Esophagus muscularis mucosa (tissue), 4 donors: ENCODE measurements at regions not wholly inside any gene's neighbourhood (a gene's known extent, or its start where the extent isn't known, plus 50 kb on each side); places are given as distances from the start of the nearest gene placed in this dataset.

Experiments
- DNase-seq: peaks from one replicate; pipeline ENCODE4 v3.0.0-alpha.2; 2017; ENCODE audit errors: extremely low spot score
- H3K27ac ChIP-seq, 4 donors: fragments of 200-600 bp; sonication (generic); replicated peaks in 1 of 4; 1 replicate in 3 of 4; 2 replicates in 1 of 4; pipeline ENCODE4 v1.5.1; 2016 to 2019; ENCODE audit warnings: mild to moderate bottlenecking in 1 of 4
- H3K27me3 ChIP-seq, 4 donors: fragments of 200-600 bp; sonication (generic); one replicate each; pipeline versions ENCODE4 v1.5.1 to v1.6.0; 2016 to 2019
- H3K36me3 ChIP-seq, 4 donors: fragments of 200-600 bp; sonication (generic); one replicate each; pipeline ENCODE4 v1.5.1; 2016 to 2019
- H3K4me1 ChIP-seq, 4 donors: fragments of 200-600 bp; sonication (generic); one replicate each; pipeline ENCODE4 v1.5.1; 2016 to 2019
- H3K4me3 ChIP-seq, 4 donors: fragments of 200-600 bp; sonication (generic); 1 replicate in 2 of 4; 2 replicates in 2 of 4; pipeline ENCODE4 v1.5.1; 2016 to 2019; ENCODE audit warnings: mild to moderate bottlenecking in 4 of 4, moderate library complexity in 1 of 4
- H3K9me3 ChIP-seq, 4 donors: fragments of 200-600 bp; sonication (generic); 1 replicate in 3 of 4; 2 replicates in 1 of 4; pipeline ENCODE4 v1.5.1; 2016 to 2019
- EP300 ChIP-seq: sonication (generic); formaldehyde crosslinking; IDR thresholded peaks from one replicate; pipeline ENCODE4 v1.6.1; 2017; ENCODE audit warnings: antibody characterized with exemption
- POLR2A ChIP-seq: fragments of 450-650 bp; IDR thresholded peaks from one replicate; pipeline ENCODE4 v1.6.1; 2017; ENCODE audit warnings: antibody characterized with exemption, moderate library complexity, mild to moderate bottlenecking, low read depth
- POLR2AphosphoS5 ChIP-seq, 2 donors: sonication (generic); formaldehyde crosslinking; IDR thresholded peaks; one replicate each; pipeline ENCODE4 v1.6.1; 2017; ENCODE audit warnings: antibody characterized with exemption in 2 of 2
- WGBS: methylation state at CpG from one replicate; pipeline ENCODE4 v1.1.5; 2018; 5-methylcytosine and 5-hydroxymethylcytosine counted together
- intact Hi-C: fragments of 100-400 bp; cut with DNase I; formaldehyde crosslinking; loops from one replicate; pipeline ENCODE4 v1.15.1; 2023
- TF ChIP-seq, protein P1 (sequence below), 3 experiments: fragments of 200-600 bp in 2 of 3; fragments of 450-650 bp in 1 of 3; sonication (generic) in 2 of 3; IDR thresholded peaks; one replicate each; pipeline ENCODE4 v1.5.1; 2017 to 2019; ENCODE audit warnings: antibody characterized with exemption in 3 of 3, mild to moderate bottlenecking in 2 of 3, moderate library complexity in 1 of 3

DNA sequence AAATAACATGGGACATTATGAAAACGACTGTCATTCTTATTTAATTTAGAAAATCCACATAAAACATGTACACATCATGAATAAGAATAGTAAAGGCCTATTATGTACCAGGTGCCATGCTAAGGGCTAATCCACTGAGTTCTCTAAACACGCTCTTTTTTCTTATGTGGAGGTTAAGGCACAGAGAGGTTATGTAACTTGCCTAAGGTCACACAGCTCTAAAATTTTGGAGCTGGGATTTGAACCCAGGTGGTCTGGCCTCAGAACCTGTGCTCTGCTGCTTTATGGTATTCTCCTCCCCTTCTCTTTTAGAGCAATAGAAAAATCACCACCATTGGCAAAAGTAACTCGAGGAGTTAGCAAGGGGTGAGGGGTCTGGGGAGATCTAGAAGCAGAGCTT lies 156.9 kb upstream of the ZNF536 start:
- intact Hi-C loops = no loop called here
- 69% methylated on average over 3 of the region's 3 CpGs for WGBS

DNA sequence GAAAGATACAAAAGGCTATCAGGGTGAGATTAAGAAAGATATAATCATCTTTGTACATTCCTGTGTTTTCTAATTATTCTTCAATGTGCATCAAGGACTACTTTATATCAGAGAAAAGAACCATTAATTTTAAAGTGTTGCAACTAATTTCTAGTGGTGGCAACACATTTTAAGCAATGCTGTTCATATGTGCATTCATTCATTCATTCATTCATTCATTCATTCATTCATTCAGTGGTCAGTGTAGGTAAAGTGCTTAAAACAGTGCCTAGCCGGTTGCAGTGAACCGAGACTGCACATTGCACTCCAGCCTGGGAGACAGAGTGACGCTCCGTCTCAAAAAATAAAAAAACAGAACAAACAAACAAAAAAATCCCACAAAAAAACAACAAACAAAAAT lies 155.7 kb upstream of the ZNF536 start:
- no peak overlapping the region for H3K27ac ChIP-seq
- no peaks in the 10 kb centered on the region for H3K9me3 ChIP-seq
- no peak for DNase-seq
- WGBS = 90% methylated on average over 4 of the region's 4 CpGs
- peaks cover 0 to 52% (median 2%) of the 10 kb centered on the region in 4 donors for H3K27me3 ChIP-seq
- intact Hi-C loops = no loop called here
- H3K4me1 ChIP-seq = no peaks in the 10 kb centered on the region
- TF ChIP-seq POLR2A (no peak), EP300 (no peak), POLR2AphosphoS5 (IDR thresholded peaks at IDR 0.05) (no peak)
- TF ChIP-seq, protein P1, sequence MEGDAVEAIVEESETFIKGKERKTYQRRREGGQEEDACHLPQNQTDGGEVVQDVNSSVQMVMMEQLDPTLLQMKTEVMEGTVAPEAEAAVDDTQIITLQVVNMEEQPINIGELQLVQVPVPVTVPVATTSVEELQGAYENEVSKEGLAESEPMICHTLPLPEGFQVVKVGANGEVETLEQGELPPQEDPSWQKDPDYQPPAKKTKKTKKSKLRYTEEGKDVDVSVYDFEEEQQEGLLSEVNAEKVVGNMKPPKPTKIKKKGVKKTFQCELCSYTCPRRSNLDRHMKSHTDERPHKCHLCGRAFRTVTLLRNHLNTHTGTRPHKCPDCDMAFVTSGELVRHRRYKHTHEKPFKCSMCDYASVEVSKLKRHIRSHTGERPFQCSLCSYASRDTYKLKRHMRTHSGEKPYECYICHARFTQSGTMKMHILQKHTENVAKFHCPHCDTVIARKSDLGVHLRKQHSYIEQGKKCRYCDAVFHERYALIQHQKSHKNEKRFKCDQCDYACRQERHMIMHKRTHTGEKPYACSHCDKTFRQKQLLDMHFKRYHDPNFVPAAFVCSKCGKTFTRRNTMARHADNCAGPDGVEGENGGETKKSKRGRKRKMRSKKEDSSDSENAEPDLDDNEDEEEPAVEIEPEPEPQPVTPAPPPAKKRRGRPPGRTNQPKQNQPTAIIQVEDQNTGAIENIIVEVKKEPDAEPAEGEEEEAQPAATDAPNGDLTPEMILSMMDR (IDR thresholded peaks at IDR 0.05) = no peak
- H3K4me3 ChIP-seq = no peak overlapping the region
- H3K36me3 ChIP-seq = no peaks in the 10 kb centered on the region

More for the DNA sequence above, 156.9 kb upstream of the ZNF536 start:
- Histone ChIP-seq H3K27ac (no peak overlapping the region), H3K4me1 (no peaks in the 10 kb centered on the region), H3K27me3 (peaks cover 0 to 49% (median 0%) of the 10 kb centered on the region in 4 donors), H3K36me3 (no peaks in the 10 kb centered on the region), H3K4me3 (no peak overlapping the region), H3K9me3 (no peaks in the 10 kb centered on the region)
- TF ChIP-seq POLR2A = no peak
- TF ChIP-seq, protein P1 (IDR thresholded peaks at IDR 0.05) = no peak
- TF ChIP-seq EP300 = no peak
- no peak for TF ChIP-seq POLR2AphosphoS5 (IDR thresholded peaks at IDR 0.05)
- DNase-seq = no peak

DNA sequence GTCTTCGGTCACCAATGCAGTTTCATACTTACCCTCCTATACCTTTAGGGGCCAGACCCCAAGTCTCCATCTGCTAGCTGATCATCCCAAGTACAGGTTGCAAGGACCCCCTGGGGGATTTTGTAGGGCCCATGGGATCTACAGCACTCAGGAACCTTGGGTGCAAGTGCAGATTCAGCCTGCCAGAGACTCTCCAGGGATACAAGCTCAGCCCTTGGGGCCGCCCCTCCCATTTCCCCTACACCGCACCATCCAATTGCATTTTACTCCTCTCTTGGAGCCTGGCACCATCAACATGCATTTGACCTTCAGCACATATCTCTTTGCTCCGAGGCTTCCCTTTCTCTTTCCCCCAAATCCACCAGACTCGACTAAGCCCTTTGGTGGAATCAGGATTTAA lies 154.7 kb upstream of the ZNF536 start:
- Histone ChIP-seq H3K4me3 (no peak overlapping the region), H3K36me3 (no peaks in the 10 kb centered on the region), H3K27ac (no peak overlapping the region), H3K9me3 (no peaks in the 10 kb centered on the region), H3K27me3 (peaks cover 0 to 52% (median 9%) of the 10 kb centered on the region in 4 donors), H3K4me1 (peaks cover 0 to 2% (median 1%) of the 10 kb centered on the region in 4 donors)
- TF ChIP-seq, protein P1 (IDR thresholded peaks at IDR 0.05) = no peak
- TF ChIP-seq EP300 = no peak
- intact Hi-C loops = no loop called here
- 93% methylated on average over 5 of the region's 5 CpGs for WGBS
- no peak for DNase-seq

DNA sequence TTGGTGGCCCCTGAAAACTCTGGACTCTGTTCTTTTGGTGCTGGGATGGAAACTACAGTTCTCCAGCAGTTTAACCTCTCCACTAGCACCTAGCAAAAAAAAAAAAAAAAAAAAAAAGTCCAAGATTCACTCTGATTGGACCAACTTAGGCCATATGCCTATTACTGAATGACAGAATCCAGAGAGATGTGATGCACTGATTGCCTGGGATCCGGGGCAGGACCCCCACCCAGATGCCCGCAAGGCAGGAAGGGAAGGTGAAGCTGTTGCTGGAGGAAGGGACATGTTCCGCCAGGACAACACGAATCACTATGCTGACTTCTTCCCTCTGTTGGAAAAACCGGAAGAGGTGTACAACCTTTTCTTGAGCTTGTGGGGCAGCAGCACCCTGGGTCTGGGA lies 152.5 kb upstream of the ZNF536 start:
- Histone ChIP-seq H3K27me3 (peaks cover 0 to 71% (median 15%) of the 10 kb centered on the region in 4 donors), H3K4me1 (peaks cover 2 to 12% (median 7%) of the 10 kb centered on the region in 4 donors), H3K36me3 (no peaks in the 10 kb centered on the region), H3K27ac (no peak overlapping the region), H3K9me3 (no peaks in the 10 kb centered on the region), H3K4me3 (no peak overlapping the region)
- DNase-seq = no peak
- 82% methylated on average over 5 of the region's 5 CpGs for WGBS
- TF ChIP-seq POLR2AphosphoS5 (IDR thresholded peaks at IDR 0.05) (no peak), POLR2A (no peak), EP300 (no peak)
- TF ChIP-seq, protein P1 (IDR thresholded peaks at IDR 0.05) = no peak
- intact Hi-C loops = loop anchor here (10.0 kb wide), 1 partner anchor 435 kb away; no protein-coding TSS in a partner anchor

DNA sequence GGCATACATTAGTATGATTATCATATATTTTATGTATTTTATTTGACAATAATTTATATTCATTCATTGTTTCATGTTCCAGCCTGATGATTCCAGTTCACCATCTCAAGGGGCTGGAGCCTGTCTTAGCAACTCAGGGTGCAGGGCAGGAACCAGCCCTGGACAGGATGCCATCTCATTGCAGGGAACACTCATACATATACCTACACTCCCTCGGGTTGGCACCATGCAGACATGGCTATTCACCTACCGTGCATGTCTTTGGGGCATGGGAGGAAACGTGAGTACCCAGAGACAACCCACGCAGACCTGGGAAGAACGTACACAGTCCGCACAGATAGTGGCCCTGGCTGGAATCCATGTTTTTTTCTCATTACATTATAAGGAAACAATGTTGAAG lies 151.0 kb upstream of the ZNF536 start:
- Histone ChIP-seq H3K9me3 (no peaks in the 10 kb centered on the region), H3K4me3 (no peak overlapping the region), H3K4me1 (peaks cover 13 to 26% (median 21%) of the 10 kb centered on the region in 4 donors), H3K27me3 (peaks cover 4 to 78% (median 27%) of the 10 kb centered on the region in 4 donors), H3K36me3 (no peaks in the 10 kb centered on the region), H3K27ac (no peak overlapping the region)
- TF ChIP-seq POLR2A = no peak
- TF ChIP-seq POLR2AphosphoS5 (IDR thresholded peaks at IDR 0.05) = no peak
- no peak for TF ChIP-seq EP300
- TF ChIP-seq, protein P1 (IDR thresholded peaks at IDR 0.05) = no peak
- no peak for DNase-seq
- WGBS = 88% methylated on average over 6 of the region's 6 CpGs
- intact Hi-C loops = loop anchor here (10.0 kb wide), 1 partner anchor 434 kb away; no protein-coding TSS in a partner anchor
